ENCODE measurements at regions not wholly inside any gene's neighbourhood (a gene's known extent, or its start where the extent isn't known, plus 50 kb on each side); places are given as distances from the start of the nearest gene placed in this dataset.

DNA sequence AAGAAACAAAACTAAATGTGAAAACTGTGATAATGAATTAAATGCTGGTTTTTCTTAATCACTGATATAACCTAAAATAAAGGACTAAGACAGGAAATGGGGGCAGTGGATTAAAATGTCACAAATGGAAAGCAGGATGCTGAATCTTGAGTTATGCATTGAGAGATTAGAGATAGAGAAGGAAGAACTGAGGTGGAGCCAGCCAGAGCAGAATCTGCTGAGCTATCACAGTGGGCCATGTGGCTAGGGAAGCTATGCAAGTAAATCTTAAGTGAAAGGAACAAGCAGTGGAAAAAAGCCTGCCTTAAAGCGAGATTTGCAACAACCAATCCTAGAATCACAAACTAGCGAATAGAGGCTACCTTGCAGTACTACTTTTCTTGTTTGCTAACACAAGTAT lies 188.5 kb upstream of the RASA1 start:
- DNase-seq (ENCODE audit: low spot score) (no peak), ATAC-seq (peak; percentile 51)
- intact Hi-C loops (cut with DNase I): no loop called here

DNA sequence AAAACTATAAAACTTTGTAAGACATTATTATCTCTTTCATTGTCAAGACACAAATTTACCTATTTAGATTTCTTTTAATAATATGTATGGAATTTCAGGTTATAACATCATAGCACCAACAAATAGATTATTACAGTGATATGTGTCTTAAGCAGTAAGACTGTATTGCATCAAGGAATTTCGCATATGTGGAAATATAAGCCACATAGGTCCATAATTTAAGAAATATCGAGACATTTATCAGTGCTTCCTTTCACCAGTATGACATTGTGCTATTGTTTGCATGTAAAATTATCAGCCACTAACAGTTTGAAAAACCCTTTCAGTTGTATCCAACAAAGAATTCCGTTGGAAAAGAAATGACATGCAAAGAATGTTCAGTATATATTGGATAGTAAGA lies 186.7 kb upstream of the RASA1 start:
- intact Hi-C loops (cut with DNase I): no loop called here
- no peak for ATAC-seq
- DNase-seq (ENCODE audit: low spot score): no peak

DNA sequence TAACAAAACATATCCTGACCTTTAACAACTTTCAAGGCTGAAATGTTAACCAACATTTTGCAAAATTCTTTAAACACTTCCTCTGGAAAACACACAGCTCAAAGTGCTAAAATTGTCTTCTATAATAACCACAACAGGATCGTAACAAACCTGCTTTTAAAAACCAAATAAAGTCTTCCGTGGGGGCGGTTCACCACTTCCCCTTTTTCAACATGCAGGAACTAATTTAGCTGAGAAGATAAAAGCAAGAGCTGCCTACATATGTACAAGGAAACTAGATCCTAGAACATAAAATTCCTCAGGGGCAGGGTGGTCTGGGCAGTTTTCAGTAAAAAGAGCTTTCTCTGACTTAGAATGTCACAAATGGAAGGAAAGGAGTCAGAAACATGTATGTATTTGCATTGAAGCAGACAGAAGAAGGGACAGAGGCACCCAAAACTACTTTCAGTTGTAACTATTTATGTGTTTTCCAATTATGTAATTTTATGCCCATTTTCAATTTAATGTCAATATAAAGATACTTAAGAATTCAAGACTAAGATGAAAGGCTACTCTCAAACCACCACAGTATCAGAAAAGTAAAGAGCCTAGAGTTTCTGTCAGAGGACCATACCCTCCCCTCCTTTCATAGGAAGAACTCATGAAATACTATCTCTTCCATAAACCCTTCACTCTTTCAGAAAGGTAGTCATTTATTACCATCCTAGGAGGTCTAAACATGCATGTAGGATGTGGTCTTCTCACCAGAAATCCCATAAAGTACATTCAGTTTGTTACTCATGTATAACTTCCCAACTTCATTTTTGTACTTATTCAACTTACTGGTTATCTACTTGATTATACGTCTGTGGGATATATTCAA lies 185.9 kb upstream of the RASA1 start:
- peak; percentile 49 for ATAC-seq
- intact Hi-C loops (cut with DNase I): no loop called here
- DNase-seq (ENCODE audit: low spot score): no peak

DNA sequence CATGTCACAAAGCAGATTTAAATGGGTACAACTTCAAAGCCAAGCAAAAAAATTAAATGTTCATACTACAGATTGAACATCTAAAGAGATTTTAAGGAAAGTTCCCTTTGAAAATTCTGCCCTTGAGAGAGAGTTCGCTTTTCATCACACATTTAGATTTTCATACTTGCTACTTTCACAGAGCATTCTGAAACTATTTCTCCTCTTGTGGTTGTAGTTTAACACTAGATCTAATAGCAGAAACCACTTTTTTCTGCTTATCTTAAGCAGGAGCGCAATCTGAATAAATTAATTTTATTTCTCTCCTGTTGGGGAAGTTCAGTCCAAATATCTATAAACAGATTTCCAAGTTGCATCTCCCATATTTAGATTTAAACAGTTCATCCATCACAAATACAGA lies 173.3 kb upstream of the RASA1 start:
- intact Hi-C loops (cut with DNase I): no loop called here
- DNase-seq (ENCODE audit: low spot score) (no peak), ATAC-seq (no peak)

DNA sequence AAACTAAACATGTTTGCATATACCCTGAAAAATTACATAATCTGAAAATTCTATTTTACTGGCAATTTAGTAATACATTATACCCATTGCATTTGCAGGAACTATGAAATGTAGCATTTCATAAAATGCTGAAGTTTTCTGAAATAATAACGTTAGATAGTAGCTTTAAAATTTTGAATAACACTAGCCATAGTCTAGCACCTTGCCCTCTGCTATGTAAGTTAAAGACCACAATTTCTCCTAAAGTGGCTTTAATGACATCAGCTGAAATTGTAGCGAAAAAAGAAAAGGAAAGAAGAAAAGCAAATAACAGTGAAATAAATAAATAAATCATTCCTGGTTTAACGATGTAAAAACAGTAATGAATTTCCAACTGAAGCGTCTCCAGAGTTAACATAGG lies 172.8 kb upstream of the RASA1 start:
- intact Hi-C loops (cut with DNase I): no loop called here
- ATAC-seq: no peak
- DNase-seq (ENCODE audit: low spot score): no peak

DNA sequence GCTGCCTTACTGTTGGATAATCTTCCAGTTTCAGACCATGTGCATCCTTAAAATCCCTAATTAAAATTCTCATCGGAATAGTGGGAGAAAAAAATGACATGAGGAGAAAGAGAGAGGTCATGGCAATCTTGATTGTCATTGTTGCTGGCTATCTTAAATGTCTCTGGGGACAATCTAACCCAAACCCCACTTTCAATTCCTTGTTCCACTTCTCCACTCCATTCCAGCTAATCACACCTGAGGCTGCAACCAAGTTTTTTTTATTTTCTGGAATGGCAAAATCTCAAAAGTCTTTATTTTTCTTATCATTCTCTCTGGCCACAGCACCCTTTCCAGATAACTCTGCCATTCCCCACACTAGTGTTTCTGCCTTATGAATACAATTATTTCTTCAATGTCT lies 171.9 kb upstream of the RASA1 start:
- ATAC-seq: no peak
- intact Hi-C loops (cut with DNase I): no loop called here
- DNase-seq (ENCODE audit: low spot score): no peak

DNA sequence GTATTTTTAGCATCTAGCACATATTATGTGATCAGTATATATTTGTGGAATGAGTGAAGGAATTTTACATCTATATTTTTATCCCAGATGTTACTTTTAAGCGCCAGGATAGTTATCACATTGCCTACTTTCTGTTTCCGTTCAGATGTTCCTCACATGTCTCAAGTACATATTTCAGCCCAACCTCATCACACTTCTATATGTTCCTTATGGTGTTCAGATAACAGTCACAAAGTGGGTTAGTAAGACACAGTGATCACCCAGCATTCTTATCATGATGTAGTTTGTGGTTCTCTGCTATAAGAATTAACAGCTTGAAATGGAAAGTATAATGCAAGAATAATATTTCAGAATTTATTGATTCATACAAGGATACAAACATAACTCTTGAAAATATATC lies 170.0 kb upstream of the RASA1 start:
- ATAC-seq (no peak), DNase-seq (ENCODE audit: low spot score) (no peak)
- intact Hi-C loops (cut with DNase I): no loop called here

DNA sequence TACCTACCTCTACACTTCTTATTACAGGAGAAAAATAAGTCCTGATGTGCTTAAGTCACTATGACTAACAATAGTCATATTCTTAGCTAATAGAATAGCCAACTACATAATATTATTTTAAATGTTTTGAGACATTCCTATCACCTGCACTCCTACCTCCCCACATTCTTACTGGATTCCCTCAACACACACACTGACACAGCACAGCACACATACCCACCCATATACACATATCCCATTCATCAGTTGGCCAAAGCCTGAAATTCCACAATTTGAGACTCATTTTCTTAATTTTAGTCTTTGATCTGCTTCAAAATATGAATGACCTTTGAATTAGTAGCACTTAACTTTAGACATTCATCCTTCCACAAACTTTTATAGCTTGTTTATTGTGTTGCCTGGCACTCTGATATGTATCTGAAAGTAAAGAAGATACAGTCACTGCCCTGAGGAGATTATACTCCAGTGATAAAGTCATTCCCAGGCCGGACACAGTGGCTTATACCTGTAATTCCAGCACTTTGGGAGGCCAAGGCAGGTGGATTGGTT lies 168.3 kb upstream of the RASA1 start:
- no peak for ATAC-seq
- intact Hi-C loops (cut with DNase I): no loop called here
- no peak for DNase-seq (ENCODE audit: low spot score)

DNA sequence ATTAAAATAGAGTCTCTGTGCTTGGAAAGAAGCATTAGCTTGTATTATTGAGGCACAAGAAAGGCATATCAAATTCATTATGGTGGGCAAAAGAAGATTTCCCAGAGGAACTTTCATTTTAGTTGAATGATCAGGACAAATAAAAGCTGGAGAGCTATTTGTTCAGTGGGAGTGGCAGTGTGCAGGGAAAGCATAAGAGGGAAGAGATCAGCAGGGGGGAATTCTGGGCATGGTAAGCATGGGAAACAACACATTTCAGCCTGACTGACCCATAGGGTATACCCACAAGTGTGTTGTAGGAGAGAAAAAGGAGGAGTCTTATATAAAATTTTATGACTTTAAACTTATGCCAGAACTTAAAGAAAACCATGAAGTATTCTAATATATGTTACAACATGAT lies 167.7 kb upstream of the RASA1 start:
- intact Hi-C loops (cut with DNase I): no loop called here

DNA sequence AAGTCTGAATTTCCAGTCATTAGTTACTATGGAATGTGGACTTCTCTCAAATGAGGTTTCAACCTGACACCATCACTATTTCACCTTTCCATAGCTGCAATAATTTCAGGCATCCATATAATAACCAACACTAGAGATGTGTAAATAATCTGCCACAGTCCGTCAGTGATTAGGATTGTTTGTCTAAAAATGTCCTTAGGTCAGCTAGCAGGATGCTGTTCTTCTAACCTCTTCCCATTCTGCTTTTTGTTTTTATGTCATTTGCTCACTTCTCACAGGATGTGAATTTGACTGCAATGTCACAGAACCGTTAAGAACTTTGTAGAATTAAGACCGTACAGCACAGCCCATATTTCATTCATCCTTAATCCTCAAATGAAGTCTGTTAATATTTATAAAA lies 166.4 kb upstream of the RASA1 start:
- intact Hi-C loops (cut with DNase I): no loop called here
- ATAC-seq (no peak), DNase-seq (ENCODE audit: low spot score) (no peak)

More for the DNA sequence above, 167.7 kb upstream of the RASA1 start:
- ATAC-seq: no peak
- no peak for DNase-seq (ENCODE audit: low spot score)

DNA sequence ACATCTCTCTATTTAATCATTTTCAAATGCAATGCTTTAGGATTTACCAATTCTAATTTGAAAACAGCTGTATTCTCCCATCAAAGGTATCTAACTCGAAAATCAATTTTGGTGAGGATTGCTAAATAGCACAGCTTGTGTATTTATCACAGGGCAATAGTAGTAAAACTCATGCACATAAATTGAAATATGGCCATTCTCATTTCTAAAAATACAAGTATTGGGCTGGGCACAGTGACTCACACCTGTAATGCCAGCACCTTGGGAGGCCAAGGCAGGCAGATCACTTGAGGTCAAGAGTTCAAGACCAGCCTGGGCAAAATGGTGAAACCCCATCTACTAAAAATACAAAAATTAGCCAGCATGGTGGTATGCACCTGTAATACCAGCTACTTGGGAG lies 164.8 kb upstream of the RASA1 start:
- ATAC-seq (no peak), DNase-seq (ENCODE audit: low spot score) (no peak)
- intact Hi-C loops (cut with DNase I): no loop called here

DNA sequence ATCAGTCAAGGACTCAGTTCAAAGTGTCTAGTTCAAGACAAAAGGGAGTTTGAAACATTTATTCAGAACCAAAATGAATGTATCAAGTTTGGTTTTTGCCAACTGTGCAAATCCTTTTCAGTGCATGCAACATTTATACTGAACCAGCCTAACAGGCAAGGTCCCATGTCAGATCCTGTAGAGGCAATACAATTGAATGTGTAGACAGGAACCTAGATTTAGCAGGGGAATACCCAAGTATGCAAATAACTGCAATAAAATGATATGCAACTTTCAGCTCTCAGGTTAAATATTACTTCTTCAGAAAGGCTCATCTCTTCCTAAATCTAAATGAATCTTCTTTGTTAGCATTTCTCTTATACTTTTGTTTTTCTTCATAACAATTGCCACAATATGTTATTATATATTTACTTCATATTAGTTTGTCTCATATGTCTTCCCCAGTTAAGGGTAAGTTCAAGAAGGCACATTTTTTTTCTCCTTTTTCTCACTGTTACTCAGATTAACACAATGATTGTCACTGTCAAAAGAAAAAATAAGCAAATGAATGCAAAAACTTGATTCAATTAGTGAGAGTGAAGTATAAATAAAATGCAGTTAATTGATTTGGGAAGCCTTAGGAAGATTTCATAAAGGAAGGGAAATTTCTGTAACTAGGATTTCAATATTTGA lies 163.9 kb upstream of the RASA1 start:
- intact Hi-C loops (cut with DNase I): no loop called here
- ATAC-seq: no peak
- no peak for DNase-seq (ENCODE audit: low spot score)

DNA sequence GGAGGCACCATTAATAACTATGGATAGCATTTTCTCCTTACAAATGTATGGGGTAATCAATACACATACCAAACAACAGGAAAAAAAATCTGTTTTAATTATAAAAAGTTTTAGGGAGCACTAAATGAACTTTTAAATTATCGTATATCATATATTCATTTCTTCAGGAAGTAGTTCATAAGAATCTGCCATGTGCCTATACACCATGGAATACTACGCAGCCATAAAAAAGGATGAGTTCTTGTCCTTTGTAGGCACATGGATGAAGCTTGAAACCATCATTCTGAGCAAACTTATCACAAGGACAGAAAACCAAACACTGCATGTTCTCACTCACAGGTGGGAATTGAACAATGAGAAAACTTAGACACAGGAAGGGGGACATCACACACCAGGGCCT lies 162.1 kb upstream of the RASA1 start:
- intact Hi-C loops (cut with DNase I): no loop called here
- DNase-seq (ENCODE audit: low spot score) (no peak), ATAC-seq (no peak)

DNA sequence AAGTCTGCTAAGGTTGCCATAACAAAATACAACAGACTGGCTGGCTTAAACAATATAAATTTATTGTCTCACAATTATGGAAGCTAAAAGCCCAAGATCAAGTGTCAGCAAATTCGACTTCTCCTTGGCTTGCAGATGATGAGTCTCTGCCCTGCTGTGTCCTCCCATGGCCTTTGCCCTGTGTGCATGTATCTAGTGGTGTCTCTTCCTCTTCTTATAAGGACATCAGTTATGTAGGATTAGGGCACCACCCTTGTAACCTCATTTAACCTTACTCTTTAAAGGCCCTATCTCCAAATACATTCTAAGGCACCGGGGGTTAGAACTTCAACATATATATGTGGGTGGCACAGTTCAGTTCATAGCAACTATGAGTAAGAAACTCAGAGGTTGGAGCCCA lies 157.9 kb upstream of the RASA1 start:
- intact Hi-C loops (cut with DNase I): no loop called here
- ATAC-seq (peak; percentile 32), DNase-seq (ENCODE audit: low spot score) (no peak)

DNA sequence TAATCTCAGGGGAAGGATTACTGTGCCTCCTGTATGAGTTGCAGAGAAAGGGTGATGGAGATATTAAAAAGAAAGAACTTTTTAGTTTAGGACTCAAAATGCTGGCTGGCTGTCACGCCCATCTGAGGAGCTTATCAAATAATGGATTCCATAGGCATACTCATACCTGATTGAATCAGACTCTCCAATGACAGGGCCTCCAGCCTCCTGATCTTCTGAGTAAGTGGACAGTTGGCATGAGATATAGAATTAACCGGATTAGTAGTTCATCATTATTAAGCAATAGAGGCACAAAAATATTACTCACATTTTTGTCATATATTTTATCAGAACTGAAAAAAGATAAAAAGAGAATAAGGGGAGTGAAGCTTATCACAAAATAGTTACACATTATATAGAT lies 157.0 kb upstream of the RASA1 start:
- no peak for DNase-seq (ENCODE audit: low spot score)
- intact Hi-C loops (cut with DNase I): no loop called here
- ATAC-seq: no peak

DNA sequence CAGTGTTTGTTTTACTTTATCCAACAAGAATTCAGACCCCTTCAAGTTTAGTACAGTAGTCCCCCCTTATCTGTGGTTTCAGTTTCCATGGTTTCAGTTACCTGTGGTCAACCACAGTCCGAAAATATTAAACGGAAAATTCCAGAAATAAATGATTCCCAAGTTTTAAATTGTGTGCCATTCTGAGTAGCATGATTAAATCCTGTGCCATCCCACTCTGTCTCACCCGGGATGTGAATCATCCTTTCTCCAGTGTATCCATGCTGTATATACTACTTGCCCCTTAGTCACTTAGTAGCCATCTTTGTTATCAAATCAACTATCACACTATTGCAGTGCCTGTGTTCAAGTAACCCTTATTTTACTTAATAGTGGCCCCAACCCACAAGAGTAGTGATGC lies 153.8 kb upstream of the RASA1 start:
- ATAC-seq (no peak), DNase-seq (ENCODE audit: low spot score) (no peak)
- intact Hi-C loops (cut with DNase I): no loop called here

DNA sequence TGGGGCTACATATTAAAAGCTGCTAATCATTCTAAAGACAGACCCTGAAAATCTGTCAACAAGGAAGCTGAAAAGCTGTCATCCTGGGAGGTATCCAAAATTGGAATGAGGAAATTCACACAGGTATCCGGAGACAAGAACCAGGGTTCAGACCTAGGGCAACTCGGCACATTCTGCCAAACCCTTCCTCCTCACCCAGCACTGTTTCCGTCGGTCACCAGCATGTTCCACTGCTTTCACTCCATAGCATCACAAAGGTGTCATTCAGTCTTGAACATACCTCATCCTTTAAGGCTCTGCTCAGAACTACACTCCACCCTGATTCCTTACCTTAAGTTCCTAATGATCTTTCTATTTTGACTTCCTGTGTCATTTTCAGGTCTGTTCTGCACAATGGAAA lies 153.1 kb upstream of the RASA1 start:
- intact Hi-C loops (cut with DNase I): no loop called here
- DNase-seq (ENCODE audit: low spot score) (no peak), ATAC-seq (no peak)

DNA sequence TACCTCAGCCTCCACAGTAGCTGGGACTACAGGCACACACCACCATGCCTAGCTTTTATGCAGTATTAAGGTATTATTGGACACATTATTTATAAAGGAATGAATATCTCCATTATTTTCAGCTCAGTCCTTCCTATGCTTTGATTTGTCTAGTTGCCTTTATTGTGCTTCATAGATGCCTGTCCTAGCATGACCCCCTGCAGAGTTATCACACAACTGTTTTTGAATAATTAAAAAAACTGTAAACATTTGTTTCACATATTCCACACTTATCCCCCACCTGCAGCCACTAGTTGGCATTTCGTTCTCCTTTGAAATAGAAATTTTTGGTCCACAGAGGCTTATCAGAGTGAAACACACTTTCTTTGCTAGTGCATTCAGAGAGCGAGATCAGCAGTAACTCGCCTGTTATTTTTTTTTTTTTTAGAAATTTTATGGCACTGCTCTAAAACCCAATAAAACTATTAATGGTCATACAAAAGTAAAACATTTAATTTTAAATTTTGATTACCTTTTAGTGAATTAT lies 151.8 kb upstream of the RASA1 start:
- ATAC-seq: no peak
- DNase-seq (ENCODE audit: low spot score): no peak

DNA sequence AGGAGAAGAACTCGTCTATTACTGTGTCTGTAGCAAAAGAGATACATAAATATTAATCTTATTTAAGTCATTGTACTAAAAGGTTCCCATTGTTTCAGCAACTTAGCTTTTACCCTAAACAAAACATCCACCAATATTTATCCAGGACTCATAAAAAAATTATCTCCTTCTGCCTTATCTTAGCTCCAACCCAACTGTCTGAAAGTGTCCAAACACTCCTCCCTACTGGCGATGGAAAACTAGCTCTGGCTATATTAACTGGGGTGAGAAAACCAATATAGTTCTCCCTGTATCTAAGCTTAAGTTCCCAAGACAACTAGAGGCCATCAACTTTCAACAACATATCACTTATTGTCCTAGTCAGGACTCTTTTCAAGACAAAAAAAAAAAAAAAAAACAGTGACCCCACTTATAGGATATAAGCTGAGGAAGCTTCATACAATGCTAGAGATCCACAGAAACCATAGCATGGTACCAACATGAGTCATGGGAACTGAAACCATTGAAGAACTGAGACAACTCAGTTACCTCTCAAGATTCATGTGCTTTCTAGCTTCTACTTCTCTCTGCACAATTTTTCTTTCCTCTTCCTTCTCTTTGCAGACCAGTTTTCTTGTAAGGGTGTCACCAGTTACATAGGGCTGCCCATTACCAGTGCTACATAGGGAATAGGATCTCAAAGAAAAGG lies 150.7 kb upstream of the RASA1 start:
- ATAC-seq: no peak
- intact Hi-C loops (cut with DNase I): no loop called here

More for the DNA sequence above, 151.8 kb upstream of the RASA1 start:
- intact Hi-C loops (cut with DNase I): no loop called here

DNA sequence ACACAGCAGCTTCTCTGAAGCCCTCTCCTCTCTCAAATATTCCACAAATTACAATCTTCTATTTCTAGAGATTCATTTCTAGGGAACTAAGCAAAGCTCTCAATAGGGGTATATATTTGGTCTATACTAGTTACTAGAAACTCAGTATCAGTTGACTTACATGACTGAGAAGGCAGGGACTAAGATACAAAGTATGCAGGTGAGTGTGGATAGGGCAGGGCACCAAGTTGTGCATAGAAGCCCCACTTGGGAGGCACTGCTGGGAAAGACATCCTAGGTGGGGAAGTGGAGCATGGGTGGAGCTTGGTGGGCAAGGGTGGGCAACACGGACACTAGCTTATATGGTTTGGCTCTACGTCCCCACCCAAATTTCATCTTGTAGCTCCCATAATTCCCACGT lies 148.1 kb upstream of the RASA1 start:
- intact Hi-C loops (cut with DNase I): no loop called here
- no peak for DNase-seq (ENCODE audit: low spot score)
- ATAC-seq: no peak

More for the DNA sequence above, 150.7 kb upstream of the RASA1 start:
- no peak for DNase-seq (ENCODE audit: low spot score)

Measured in sciatic nerve (tissue), 2 donors.